Stimulated activated CD8-positive, alpha-beta memory T cell treated with anti-CD3 and anti-CD28 coated beads, Interleukin-12 subunit alpha, Interleukin-12 subunit beta, amount 100 ng/mL, for 24 hours (primary cell): ENCODE measurements at regions not wholly inside any gene's neighbourhood (a gene's known extent, or its start where the extent isn't known, plus 50 kb on each side); places are given as distances from the start of the nearest gene placed in this dataset.

Source experiments
- DNase-seq: peaks from one replicate; pipeline ENCODE4 v3.0.0-alpha.2; 2020; ENCODE audit errors: extremely low read depth

DNA sequence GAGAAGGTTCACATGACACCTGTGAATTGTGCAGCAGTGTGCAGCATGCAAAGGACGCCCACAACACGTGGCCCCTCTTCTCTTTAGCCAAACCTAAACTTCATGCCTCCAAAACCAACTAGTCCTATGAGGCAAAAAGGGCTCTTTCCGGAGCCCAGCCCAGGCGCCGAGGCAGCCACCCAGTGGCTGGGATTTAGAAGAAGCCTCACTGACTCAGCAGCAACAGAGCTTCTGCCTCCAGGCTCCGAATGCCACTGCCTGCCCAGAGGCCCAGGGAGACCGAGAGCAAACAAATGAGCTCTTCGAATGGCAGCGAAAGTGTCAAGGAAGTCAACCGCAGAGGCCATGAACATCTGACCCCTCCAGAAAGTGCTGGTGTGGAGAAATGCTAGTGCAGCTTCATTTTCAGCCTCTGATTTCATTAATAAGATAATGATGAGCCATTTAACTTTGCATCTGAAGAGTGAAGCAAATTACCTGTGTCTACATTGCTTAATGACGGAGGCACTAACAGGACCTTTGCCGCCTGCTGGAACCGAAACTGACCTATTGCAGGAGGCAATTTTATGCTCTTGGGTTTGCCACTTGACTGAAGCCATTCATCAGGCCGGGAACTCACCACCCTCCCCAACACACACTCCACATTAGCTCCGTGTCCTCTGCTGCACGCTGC is 157.7 kb upstream of the RPL38 start:
- no peak for DNase-seq

- no peak for DNase-seq
Measured at GRCh38 chr17:74049167-74049966, 154.1 kb upstream of the RPL38 start.

GRCh38 chr17:74049967-74050458 is 153.5 kb upstream of the RPL38 start:
- no peak for DNase-seq

- DNase-seq: no peak
Measured at GRCh38 chr17:74051348-74051747, 152.1 kb upstream of the RPL38 start.

GRCh38 chr17:74052993-74053711 is 150.3 kb upstream of the RPL38 start:
- no peak for DNase-seq

GRCh38 chr17:74053712-74054078 is 149.8 kb upstream of the RPL38 start:
- no peak for DNase-seq

DNA sequence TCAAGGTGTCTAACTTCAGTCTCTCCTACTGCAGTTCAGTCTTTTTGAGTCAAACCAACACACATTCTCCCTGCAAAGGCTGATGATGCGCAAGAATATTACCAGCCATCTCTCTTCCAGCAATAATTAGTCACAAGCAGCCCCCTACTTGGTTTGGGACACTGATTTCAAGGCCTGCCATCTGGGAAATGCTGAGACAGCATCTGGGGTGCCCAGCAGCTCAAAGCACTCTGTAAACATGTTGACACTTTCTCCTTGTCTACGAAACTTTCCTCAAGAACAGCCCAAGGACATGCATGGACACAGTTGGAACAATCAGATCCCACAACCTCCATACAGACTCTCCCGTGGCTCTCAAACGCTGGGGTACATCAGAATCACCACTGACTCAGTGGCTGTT is 149.2 kb upstream of the RPL38 start:
- DNase-seq: no peak

DNA sequence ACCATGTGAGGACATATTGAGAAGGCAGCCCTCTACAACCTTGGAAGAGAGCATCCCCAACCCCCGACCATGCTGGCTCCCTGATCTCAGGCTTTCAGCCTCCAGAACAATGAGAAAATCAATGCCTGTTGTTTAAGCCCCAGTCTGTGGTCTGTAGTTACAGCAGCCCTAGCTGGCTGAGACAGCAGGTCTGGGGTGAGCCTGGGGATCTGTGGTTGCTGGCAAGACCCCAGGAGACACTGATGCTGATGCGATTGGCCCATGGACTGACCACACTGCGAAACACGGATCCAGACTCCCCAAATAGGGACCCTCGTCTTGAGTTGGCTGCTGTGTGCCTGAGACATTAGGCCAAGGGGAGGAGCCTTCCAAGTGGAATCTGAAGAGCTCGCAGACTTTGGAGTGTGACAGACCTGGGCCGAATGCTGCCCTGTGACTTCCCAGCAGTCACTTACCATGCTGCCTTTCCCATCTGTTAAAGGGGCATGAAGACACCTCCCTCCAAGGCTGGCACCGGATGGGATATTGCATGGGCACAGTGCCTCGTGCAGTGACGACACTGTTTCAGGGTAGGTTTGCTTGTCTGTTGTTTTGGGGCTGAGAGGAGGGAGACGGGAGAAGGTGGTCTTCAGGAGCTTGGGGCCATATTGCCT is 147.8 kb upstream of the RPL38 start:
- DNase-seq: no peak

- no peak for DNase-seq
Measured at GRCh38 chr17:74059479-74060240, 143.8 kb upstream of the RPL38 start.

DNA sequence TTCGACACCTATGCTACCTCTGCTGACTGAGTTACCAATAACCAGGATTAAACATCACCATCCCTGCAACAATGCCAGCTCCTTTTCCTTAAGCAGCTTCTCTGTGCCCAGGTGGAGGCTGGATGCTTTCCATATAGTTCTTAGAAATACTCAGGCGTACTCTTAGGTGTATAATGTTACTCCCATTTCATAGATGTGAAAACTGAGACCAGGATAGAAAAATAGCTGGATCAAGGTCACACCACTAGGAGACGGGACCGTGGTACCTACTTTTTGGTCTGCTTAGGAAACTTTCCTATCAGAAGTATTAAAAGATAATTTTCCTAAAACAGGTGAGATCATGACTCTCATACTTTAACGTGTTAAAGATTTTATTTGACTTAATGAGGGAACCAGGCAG is 141.7 kb upstream of the RPL38 start:
- DNase-seq: no peak

DNA sequence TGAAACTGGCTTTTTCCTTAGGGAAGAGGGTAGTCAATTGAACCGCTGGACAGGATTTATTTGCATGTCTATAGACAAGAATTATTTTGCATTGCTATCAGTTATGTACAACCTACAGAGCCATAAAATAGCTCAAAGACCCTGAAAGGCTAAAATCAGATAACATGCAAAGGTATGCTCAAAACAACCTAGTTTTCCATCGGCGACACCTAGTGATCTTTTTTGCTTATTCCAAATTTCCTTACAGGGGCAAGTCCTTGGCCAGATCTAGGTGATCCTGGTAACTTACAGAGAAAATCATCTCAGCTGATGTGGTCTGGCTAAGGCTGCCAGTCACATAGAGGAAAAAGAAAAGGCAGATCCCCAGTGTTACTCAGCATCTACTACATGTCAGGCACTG is 141.2 kb upstream of the RPL38 start:
- no peak for DNase-seq

GRCh38 chr17:74063439-74063838 is 140.0 kb upstream of the RPL38 start:
- no peak for DNase-seq

- no peak for DNase-seq
Measured at GRCh38 chr17:74070374-74070773, 133.1 kb upstream of the RPL38 start.

- DNase-seq: no peak
Measured at GRCh38 chr17:74070998-74071679, 132.3 kb upstream of the RPL38 start.

GRCh38 chr17:74072340-74072739 is 131.1 kb upstream of the RPL38 start:
- DNase-seq: no peak

- DNase-seq: no peak
Measured at GRCh38 chr17:74076446-74076845, 127.0 kb upstream of the RPL38 start.

- no peak for DNase-seq
Measured at GRCh38 chr17:74077231-74077630, 126.2 kb upstream of the RPL38 start.

GRCh38 chr17:74078363-74078941 is 125.0 kb upstream of the RPL38 start:
- no peak for DNase-seq

- no peak for DNase-seq
Measured at GRCh38 chr17:74079537-74080300, 123.8 kb upstream of the RPL38 start.
